HCT116 (cell line): ENCODE measurements at regions not wholly inside any gene's neighbourhood (a gene's known extent, or its start where the extent isn't known, plus 50 kb on each side); places are given as distances from the start of the nearest gene placed in this dataset.

Experiments used
- ATAC-seq: fragments of 200-7000 bp; cut with Tn5 transposase; 2 replicates; pipeline ENCODE4 v1.9.1; 2020; ENCODE audit warnings: mild to moderate bottlenecking, moderate library complexity
- BruUV-seq: library from RNA; stranded (reverse); fragments of 400-500 nt; replicated peaks from 2 replicates; lab custom pipeline; 2021; lab: Mats Ljungman, UMichigan
- CTCF ChIA-PET: fragments of 300-600 bp; sonication (Branson Sonifier 250); formaldehyde crosslinking; loops from one replicate; lab custom pipeline; 2021; ENCODE audit warnings: antibody characterized with exemption; lab: Charles Lee
- POLR2A ChIA-PET: fragments of 300-600, 350-600 bp; sonication (Branson Sonifier 250); formaldehyde crosslinking; loops from one replicate; lab custom pipeline; 2021; ENCODE audit warnings: antibody characterized with exemption; lab: Charles Lee
- RAD21 ChIA-PET, 2 experiments: fragments of 300-600 bp; sonication (Branson Sonifier 250); formaldehyde crosslinking; loops; one replicate each; lab custom pipeline; 2023; ENCODE audit warnings: low total read pairs in 2 of 2; ENCODE audit not compliant: uncharacterized antibody in 2 of 2, unreplicated experiment in 2 of 2, low non-redundant PET in 1 of 2; lab: Charles Lee
- DNase-seq: peaks from one replicate; pipeline ENCODE4 v3.0.0-alpha.2; 2010; ENCODE audit warnings: low read depth, low spot score
- H2AFZ ChIP-seq: fragments of 200-600 bp; shearing (Covaris generic), sonication (generic); 2 replicates; pipeline ENCODE4 v1.6.1; 2017; ENCODE audit warnings: low read depth, mixed run types, mixed read lengths, antibody characterized with exemption, low read length; ENCODE audit not compliant: poor library complexity, severe bottlenecking
- H3K27ac ChIP-seq: 2 replicates; pipeline ENCODE4 v1.5.1; 2012; ENCODE audit warnings: low read depth, low read length
- H3K27me3 ChIP-seq: fragments of 200-600 bp; sonication (generic); 2 replicates; pipeline ENCODE4 v1.6.1; 2016; ENCODE audit warnings: mixed run types, low read length, mixed read lengths; ENCODE audit not compliant: insufficient read depth
- H3K36me3 ChIP-seq, 2 experiments: fragments of 200-500 bp in 1 of 2; fragments of 200-600 bp in 1 of 2; sonication (Bioruptor generic) in 1 of 2; sonication (generic) in 1 of 2; 2 replicates each; pipeline versions ENCODE4 v1.5.1 to v1.6.1; 2014 to 2016; ENCODE audit warnings: low read length in 2 of 2, inconsistent platforms in 1 of 2, mixed read lengths in 1 of 2, mixed run types in 1 of 2; ENCODE audit not compliant: insufficient read depth in 2 of 2, control insufficient read depth in 1 of 2
- H3K4me1 ChIP-seq, 2 experiments: fragments of 200-600 bp in 1 of 2; sonication (generic) in 1 of 2; 2 replicates each; pipeline versions ENCODE4 v1.5.1 to v1.6.1; 2012 to 2017; ENCODE audit warnings: low read length in 2 of 2, inconsistent platforms in 1 of 2, mild to moderate bottlenecking in 1 of 2, mixed read lengths in 1 of 2, mixed run types in 1 of 2, moderate library complexity in 1 of 2; ENCODE audit not compliant: insufficient read depth in 2 of 2, control insufficient read depth in 1 of 2
- H3K4me2 ChIP-seq: fragments of 200-600 bp; sonication (generic); 2 replicates; pipeline ENCODE4 v1.6.1; 2017; ENCODE audit warnings: mixed run types, low read length, mixed read lengths
- H3K4me3 ChIP-seq, 2 experiments: fragments of 200-600 bp in 1 of 2; sonication (generic) in 1 of 2; replicated peaks in 1 of 2; 2 replicates each; pipeline ENCODE4 v1.5.1; 2011 to 2016; ENCODE audit warnings: low read length in 2 of 2, control low read depth in 1 of 2, low read depth in 1 of 2, mild to moderate bottlenecking in 1 of 2, mixed read lengths in 1 of 2, mixed run types in 1 of 2
- H3K79me2 ChIP-seq: fragments of 200-600 bp; sonication (generic); 2 replicates; pipeline ENCODE4 v1.6.1; 2017; ENCODE audit warnings: mild to moderate bottlenecking, mixed run types, low read length, moderate library complexity, mixed read lengths; ENCODE audit not compliant: insufficient read depth
- H3K9ac ChIP-seq: fragments of 200-600 bp; sonication (generic); 2 replicates; pipeline ENCODE4 v1.6.1; 2016; ENCODE audit warnings: low read length, mixed read lengths
- H3K9me2 ChIP-seq: fragments of 200-600 bp; sonication (generic), shearing (Covaris generic); 2 replicates; pipeline ENCODE4 v1.6.1; 2017; ENCODE audit warnings: mixed run types, mild to moderate bottlenecking, moderate library complexity; ENCODE audit not compliant: insufficient read depth
- H3K9me3 ChIP-seq, 2 experiments: fragments of 200-500 bp in 1 of 2; fragments of 200-600 bp in 1 of 2; sonication (Bioruptor generic) in 1 of 2; sonication (generic) in 1 of 2; 2 replicates each; pipeline ENCODE4 v1.6.1; 2014 to 2017; ENCODE audit warnings: low read length in 2 of 2, mixed read lengths in 2 of 2, inconsistent platforms in 1 of 2, low read depth in 1 of 2, mild to moderate bottlenecking in 1 of 2, mixed run types in 1 of 2, moderate library complexity in 1 of 2; ENCODE audit not compliant: control insufficient read depth in 1 of 2, insufficient read depth in 1 of 2
- H4K20me1 ChIP-seq: fragments of 200-600 bp; sonication (generic), shearing (Covaris generic); 2 replicates; pipeline ENCODE4 v1.6.1; 2017; ENCODE audit warnings: mixed run types, mild to moderate bottlenecking, moderate library complexity; ENCODE audit not compliant: insufficient read depth
- ATF3 ChIP-seq: IDR thresholded peaks from 2 replicates; pipeline ENCODE4 v1.6.1; 2012
- CBX3 ChIP-seq: IDR thresholded peaks from 2 replicates; pipeline ENCODE4 v1.6.1; 2012; ENCODE audit warnings: low read depth
- CEBPB ChIP-seq: IDR thresholded peaks from 2 replicates; pipeline ENCODE4 v1.6.1; 2012; ENCODE audit warnings: low read depth
- CTCF ChIP-seq, 3 experiments: fragments of 200-600 bp in 1 of 3; sonication (generic) in 1 of 3; IDR thresholded peaks in 2 of 3; conservative IDR thresholded peaks in 1 of 3; 2 replicates each; pipeline ENCODE4 v1.5.1; 2012 to 2017; ENCODE audit warnings: low read depth in 2 of 3, low read length in 2 of 3, antibody characterized with exemption in 1 of 3, borderline replicate concordance in 1 of 3, control low read depth in 1 of 3, mild to moderate bottlenecking in 1 of 3, mixed read lengths in 1 of 3, mixed run types in 1 of 3, moderate library complexity in 1 of 3; ENCODE audit not compliant: insufficient read depth in 1 of 3
- EGR1 ChIP-seq: IDR thresholded peaks from 2 replicates; pipeline ENCODE4 v1.6.1; 2012; ENCODE audit warnings: low read depth
- ELF1 ChIP-seq: IDR thresholded peaks from 2 replicates; pipeline ENCODE4 v1.6.1; 2012; ENCODE audit warnings: low read depth, borderline replicate concordance
- EZH2 ChIP-seq: fragments of 200-600 bp; sonication (generic); IDR thresholded peaks from 2 replicates; pipeline ENCODE4 v1.6.1; 2017; ENCODE audit warnings: antibody characterized with exemption, mixed run types
- EZH2phosphoT487 ChIP-seq: fragments of 200-600 bp; IDR thresholded peaks from 2 replicates; pipeline ENCODE4 v1.6.1; 2018; ENCODE audit warnings: antibody characterized with exemption, borderline replicate concordance
- FOSL1 ChIP-seq: IDR thresholded peaks from 2 replicates; pipeline ENCODE4 v1.6.1; 2012; ENCODE audit warnings: low read depth
- JUND ChIP-seq: IDR thresholded peaks from 2 replicates; pipeline ENCODE4 v1.6.1; 2012
- MAX ChIP-seq: IDR thresholded peaks from 2 replicates; pipeline ENCODE4 v1.6.1; 2012
- POLR2A ChIP-seq: IDR thresholded peaks from 2 replicates; pipeline ENCODE4 v1.7.0; 2011; ENCODE audit warnings: borderline replicate concordance; ENCODE audit not compliant: insufficient read depth, insufficient read length; ENCODE audit errors: extremely low read depth
- POLR2AphosphoS5 ChIP-seq: IDR thresholded peaks from 2 replicates; pipeline ENCODE4 v1.6.1; 2011; ENCODE audit warnings: mild to moderate bottlenecking, low read depth, low read length, moderate library complexity
- SIN3A ChIP-seq: IDR thresholded peaks from 2 replicates; pipeline ENCODE4 v1.6.1; 2012; ENCODE audit warnings: low read depth
- SP1 ChIP-seq: IDR thresholded peaks from 2 replicates; pipeline ENCODE4 v1.6.1; 2012; ENCODE audit warnings: low read depth
- TCF7L2 ChIP-seq: IDR thresholded peaks from 2 replicates; pipeline ENCODE4 v1.7.0; 2011; ENCODE audit warnings: borderline replicate concordance, inconsistent platforms; ENCODE audit not compliant: insufficient read depth, insufficient read length; ENCODE audit errors: extremely low read depth
- YY1 ChIP-seq: IDR thresholded peaks from 2 replicates; pipeline ENCODE4 v1.6.1; 2011; ENCODE audit warnings: low read length, low read depth, moderate library complexity, mild to moderate bottlenecking; ENCODE audit not compliant: insufficient replicate concordance; ENCODE audit errors: extremely low read depth
- ZBTB33 ChIP-seq: IDR thresholded peaks from 2 replicates; pipeline ENCODE4 v1.6.1; 2011; ENCODE audit warnings: mild to moderate bottlenecking, low read length, moderate library complexity; ENCODE audit not compliant: insufficient replicate concordance; ENCODE audit errors: extremely low read depth
- ZFX ChIP-seq: fragments of 450-650 bp; IDR thresholded peaks from 2 replicates; pipeline ENCODE4 v1.6.1; 2017
- intact Hi-C: fragments of 100-400 bp; cut with micrococcal nuclease; formaldehyde crosslinking; loops from 2 replicates; pipeline ENCODE4 v1.10.0; 2022
- TF ChIP-seq, protein P1 (sequence below): IDR thresholded peaks from 2 replicates; pipeline ENCODE4 v1.6.1; 2012; ENCODE audit warnings: low read depth

DNA sequence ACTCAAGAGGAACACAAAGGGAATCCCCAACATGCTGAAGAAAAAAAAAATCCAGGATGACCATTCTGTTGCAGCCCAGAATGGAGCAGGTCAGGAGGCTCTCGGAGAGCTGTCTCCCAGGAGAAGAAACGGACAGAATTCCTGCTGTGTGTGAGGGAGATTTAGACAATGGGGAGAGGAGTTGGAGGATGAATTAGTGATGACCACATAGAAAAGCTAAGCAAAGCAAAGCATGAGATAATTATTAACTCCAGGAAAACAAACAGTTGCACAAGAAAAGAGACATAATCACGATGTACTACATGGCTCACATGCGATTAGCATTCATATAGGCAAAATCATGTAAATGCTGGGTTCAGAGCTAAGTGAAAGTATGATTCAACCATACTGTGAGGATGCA is 61.1 kb upstream of the SMYD2 start:
- H3K27ac ChIP-seq = no peak overlapping the region
- H3K79me2 ChIP-seq = no peaks in the 10 kb centered on the region
- ChIA-PET CTCF (no interaction called here), RAD21 (no interaction called here), POLR2A (no interaction called here)
- H3K9me3 ChIP-seq = no peaks in the 10 kb centered on the region
- H3K4me1 ChIP-seq = no peaks in the 10 kb centered on the region
- no peak for ATAC-seq
- H3K4me3 ChIP-seq = no peak overlapping the region
- H3K9me2 ChIP-seq = no peaks in the 10 kb centered on the region
- no peak overlapping the region for H2AFZ ChIP-seq
- intact Hi-C loops = no loop called here
- no peak overlapping the region for H3K4me2 ChIP-seq
- DNase-seq = no peak
- BruUV-seq = no TSS peak
- no peaks in the 10 kb centered on the region for H3K36me3 ChIP-seq
- TF ChIP-seq EZH2phosphoT487 = no peak
- TF ChIP-seq POLR2AphosphoS5 = no peak
- no peak for TF ChIP-seq EZH2
- TF ChIP-seq FOSL1 = no peak
- TF ChIP-seq TCF7L2 = no peak
- no peak for TF ChIP-seq ELF1
- no peak for TF ChIP-seq CBX3
- TF ChIP-seq ZFX = no peak
- no peak for TF ChIP-seq ATF3
- TF ChIP-seq SP1 = no peak
- TF ChIP-seq MAX = no peak
- TF ChIP-seq JUND = no peak
- no peak for TF ChIP-seq SIN3A
- no peak for TF ChIP-seq ZBTB33
- TF ChIP-seq, protein P1, sequence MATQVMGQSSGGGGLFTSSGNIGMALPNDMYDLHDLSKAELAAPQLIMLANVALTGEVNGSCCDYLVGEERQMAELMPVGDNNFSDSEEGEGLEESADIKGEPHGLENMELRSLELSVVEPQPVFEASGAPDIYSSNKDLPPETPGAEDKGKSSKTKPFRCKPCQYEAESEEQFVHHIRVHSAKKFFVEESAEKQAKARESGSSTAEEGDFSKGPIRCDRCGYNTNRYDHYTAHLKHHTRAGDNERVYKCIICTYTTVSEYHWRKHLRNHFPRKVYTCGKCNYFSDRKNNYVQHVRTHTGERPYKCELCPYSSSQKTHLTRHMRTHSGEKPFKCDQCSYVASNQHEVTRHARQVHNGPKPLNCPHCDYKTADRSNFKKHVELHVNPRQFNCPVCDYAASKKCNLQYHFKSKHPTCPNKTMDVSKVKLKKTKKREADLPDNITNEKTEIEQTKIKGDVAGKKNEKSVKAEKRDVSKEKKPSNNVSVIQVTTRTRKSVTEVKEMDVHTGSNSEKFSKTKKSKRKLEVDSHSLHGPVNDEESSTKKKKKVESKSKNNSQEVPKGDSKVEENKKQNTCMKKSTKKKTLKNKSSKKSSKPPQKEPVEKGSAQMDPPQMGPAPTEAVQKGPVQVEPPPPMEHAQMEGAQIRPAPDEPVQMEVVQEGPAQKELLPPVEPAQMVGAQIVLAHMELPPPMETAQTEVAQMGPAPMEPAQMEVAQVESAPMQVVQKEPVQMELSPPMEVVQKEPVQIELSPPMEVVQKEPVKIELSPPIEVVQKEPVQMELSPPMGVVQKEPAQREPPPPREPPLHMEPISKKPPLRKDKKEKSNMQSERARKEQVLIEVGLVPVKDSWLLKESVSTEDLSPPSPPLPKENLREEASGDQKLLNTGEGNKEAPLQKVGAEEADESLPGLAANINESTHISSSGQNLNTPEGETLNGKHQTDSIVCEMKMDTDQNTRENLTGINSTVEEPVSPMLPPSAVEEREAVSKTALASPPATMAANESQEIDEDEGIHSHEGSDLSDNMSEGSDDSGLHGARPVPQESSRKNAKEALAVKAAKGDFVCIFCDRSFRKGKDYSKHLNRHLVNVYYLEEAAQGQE = no peak
- TF ChIP-seq CEBPB = no peak
- no peak for TF ChIP-seq CTCF (IDR thresholded peaks at IDR 0.05 in 2 of 3, conservative IDR thresholded peaks at IDR 0.05 in 1 of 3; ENCODE audit: borderline replicate concordance in 1 of 3, insufficient read depth in 1 of 3, low read depth in 2 of 3, low read length in 2 of 3)
- no peak for TF ChIP-seq EGR1
- no peak for TF ChIP-seq YY1
- no peak for TF ChIP-seq POLR2A
- no peak overlapping the region for H3K9ac ChIP-seq
- H4K20me1 ChIP-seq = no peaks in the 10 kb centered on the region
- H3K27me3 ChIP-seq = peaks cover 22% of the 10 kb centered on the region
